GM10266 (cell line): ENCODE measurements at regions not wholly inside any gene's neighbourhood (a gene's known extent, or its start where the extent isn't known, plus 50 kb on each side); places are given as distances from the start of the nearest gene placed in this dataset.

Source experiments
- DNase-seq: peaks from one replicate; pipeline ENCODE4 v3.0.0; 2012; ENCODE audit errors: extremely low spot score
- CTCF ChIP-seq: IDR thresholded peaks from 2 replicates; pipeline ENCODE4 v1.5.1; 2012; ENCODE audit warnings: mild to moderate bottlenecking, low read depth; ENCODE audit not compliant: control insufficient read depth, insufficient read depth; ENCODE audit errors: missing control alignments

GRCh38 chrX:45894864-45895645 lies 650.2 kb downstream of the ZNF674 start:
- no peak for DNase-seq
- no peak for TF ChIP-seq CTCF

GRCh38 chrX:45889471-45889870 lies 655.8 kb downstream of the ZNF674 start:
- DNase-seq: no peak
- no peak for TF ChIP-seq CTCF

GRCh38 chrX:45888518-45888917 lies 656.7 kb downstream of the ZNF674 start:
- DNase-seq: no peak
- TF ChIP-seq CTCF: no peak

GRCh38 chrX:45885931-45886330 lies 659.3 kb downstream of the ZNF674 start:
- no peak for DNase-seq
- no peak for TF ChIP-seq CTCF

GRCh38 chrX:45879512-45879911 lies 665.7 kb downstream of the ZNF674 start:
- no peak for DNase-seq
- TF ChIP-seq CTCF: no peak

GRCh38 chrX:45876206-45876605 lies 669.0 kb downstream of the ZNF674 start:
- TF ChIP-seq CTCF: no peak
- no peak for DNase-seq

- no peak for TF ChIP-seq CTCF
- DNase-seq: no peak
Observed at GRCh38 chrX:45873781-45874180, 671.4 kb downstream of the ZNF674 start.
